Hematopoietic multipotent progenitor cell treated with erythropoietin and hydrocortisone succinate and interleukin-3 and kit ligand, for 8 days (in vitro differentiated cells): ENCODE measurements at regions not wholly inside any gene's neighbourhood (a gene's known extent, or its start where the extent isn't known, plus 50 kb on each side); places are given as distances from the start of the nearest gene placed in this dataset.
"Not testable (repeated sequence)": the region's sequence is repeated elsewhere in the genome, so short reads cannot be mapped to it uniquely, and the experiment has no call there.

Source experiments
- DNase-seq: peaks from one replicate; pipeline ENCODE4 v3.0.0-alpha.2; 2015

DNA sequence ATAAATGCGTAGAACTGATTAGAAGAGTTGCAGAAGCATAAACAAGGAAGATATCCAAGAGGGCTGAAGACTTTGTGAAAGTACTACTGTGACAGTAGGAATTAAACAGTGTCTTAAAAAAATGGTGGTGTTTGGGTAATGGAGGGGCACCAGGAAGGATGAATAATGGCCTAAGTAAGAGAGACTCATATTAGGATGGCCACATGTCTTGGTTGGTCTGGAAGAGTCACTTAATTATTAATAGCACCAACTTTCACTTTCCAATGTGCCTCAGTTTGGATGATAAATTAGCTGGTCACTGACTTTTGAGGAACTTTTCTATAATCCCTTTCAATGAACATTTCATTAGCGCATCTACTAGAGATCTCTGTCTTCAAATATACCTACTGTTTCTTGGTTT, 372.2 kb downstream of the NYAP2 start:
- no peak for DNase-seq

- DNase-seq = no peak
Observed at GRCh38 chr2:225768741-225769140, 369.2 kb downstream of the NYAP2 start.

- DNase-seq = no peak
Observed at GRCh38 chr2:225766431-225766830, 366.9 kb downstream of the NYAP2 start.

DNA sequence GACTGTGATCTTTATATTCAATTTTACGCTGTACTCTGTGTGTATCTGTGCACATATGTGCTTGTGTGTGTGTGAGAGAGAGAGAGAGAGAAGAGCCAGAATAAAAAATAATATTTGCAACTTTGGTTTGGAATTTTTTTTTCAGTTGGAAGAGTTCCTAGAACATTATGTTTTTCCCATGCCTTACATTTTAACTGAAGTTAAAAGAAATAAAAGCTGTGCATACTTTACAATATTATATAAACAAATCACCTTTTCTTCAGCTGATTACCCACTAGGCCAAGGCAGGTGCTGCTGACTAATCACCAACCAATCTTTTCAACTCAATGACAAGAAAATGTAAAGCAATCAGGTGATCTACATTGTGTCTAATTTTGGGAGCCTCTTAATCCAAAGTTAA, 366.3 kb downstream of the NYAP2 start:
- no peak for DNase-seq

GRCh38 chr2:225764346-225764745, 364.8 kb downstream of the NYAP2 start:
- no peak for DNase-seq

GRCh38 chr2:225763711-225764110, 364.2 kb downstream of the NYAP2 start:
- DNase-seq = no peak

DNA sequence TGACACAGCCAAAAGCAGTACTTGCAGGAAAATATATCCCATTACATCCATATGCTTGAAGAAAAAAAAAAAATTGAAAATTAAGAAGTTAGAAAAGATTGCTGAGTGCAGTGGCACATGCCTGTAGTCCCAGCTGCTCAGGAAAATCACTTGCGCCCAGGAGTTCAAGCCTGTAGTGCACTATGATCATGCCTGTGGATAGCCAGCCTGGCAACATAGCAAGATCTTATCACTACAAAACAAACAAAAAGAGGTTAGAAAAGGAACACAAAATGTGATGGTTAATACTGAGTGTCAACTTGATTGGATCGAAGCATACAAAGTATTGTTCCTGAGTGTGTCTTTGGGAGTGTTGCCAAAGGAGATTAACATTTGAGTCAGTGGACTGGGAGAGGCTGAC, 361.9 kb downstream of the NYAP2 start:
- no peak for DNase-seq

GRCh38 chr2:225757248-225757647, 357.7 kb downstream of the NYAP2 start:
- DNase-seq = no peak

DNA sequence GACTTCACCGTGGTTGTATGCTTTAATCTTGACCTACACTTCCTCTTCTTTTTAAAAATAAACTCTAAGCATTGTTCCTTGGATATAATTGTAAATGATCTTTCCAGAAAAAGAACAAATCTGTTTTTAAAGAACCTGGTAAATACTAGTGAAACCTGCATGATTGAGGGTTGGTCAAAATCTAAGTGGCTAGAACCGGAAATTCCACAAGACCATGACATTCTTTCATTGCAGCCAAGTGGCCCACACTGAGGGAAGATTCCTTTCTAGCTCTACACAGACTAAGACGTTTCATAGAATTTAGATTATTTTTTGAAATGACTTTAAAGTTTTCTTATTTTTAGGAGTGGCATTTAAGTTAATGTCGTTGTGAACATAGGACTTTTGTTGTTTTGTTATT, 356.7 kb downstream of the NYAP2 start:
- DNase-seq = no peak

DNA sequence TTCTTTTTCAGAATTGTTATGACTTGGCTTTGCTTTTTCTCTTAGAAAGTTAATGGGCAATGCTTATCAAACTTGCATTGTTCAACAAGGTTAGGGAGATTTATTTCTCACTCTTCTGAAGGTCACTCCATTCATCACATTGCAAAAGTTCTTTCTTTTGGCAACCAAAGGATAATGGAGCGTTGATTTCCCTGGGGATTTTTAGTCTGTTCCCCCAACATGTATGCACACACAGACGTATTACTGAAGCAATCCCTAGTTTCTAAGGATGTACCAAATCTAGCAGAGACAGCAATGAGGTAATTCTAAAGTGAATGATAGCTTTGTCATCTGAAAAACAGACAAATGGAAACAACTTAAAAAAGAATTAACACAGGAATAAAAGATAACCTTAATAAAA, 349.1 kb downstream of the NYAP2 start:
- DNase-seq = no peak

DNA sequence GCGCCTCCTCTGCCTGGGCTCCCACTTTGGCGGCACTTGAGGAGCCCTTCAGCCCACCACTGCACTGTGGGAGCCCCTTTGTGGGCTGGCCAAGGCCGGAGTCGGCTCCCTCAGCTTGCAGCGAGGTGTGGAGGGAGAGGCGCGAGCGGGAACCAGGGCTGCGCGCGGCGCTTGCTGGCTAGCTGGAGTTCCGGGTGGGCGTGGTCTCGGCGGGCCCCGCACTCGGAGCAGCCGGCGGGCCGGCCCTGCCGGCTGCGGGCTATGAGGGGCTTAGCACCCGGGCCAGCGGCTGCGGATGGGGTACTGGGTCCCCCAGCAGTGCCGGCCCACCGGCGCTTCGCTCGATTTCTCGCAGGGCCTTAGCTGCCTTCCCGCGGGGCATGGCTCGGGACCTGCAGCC, 344.5 kb downstream of the NYAP2 start:
- not testable (repeated sequence) for DNase-seq

DNA sequence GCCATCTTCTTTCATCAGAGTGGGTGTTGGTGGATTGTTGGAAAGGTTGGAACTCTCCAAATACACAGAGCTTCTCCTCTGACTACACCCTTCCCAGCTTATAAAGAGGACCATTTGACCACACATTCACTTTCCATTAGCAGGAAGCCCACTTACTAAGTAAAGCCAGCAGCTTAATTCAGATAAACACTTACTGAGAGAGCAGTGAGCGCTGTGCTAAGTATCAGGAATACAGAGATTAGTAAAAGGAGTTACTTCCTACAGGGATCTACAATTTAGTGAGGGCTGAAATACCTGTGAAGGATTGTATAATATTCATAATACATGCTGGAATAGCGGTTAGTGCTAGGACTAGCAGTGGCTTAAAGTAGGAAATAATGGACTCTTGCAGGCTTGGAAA, 343.0 kb downstream of the NYAP2 start:
- no peak for DNase-seq

- DNase-seq = no peak
Observed at GRCh38 chr2:225740086-225740485, 340.6 kb downstream of the NYAP2 start.

- DNase-seq = no peak
Observed at GRCh38 chr2:225739328-225739727, 339.8 kb downstream of the NYAP2 start.

- no peak for DNase-seq
Observed at GRCh38 chr2:225738735-225739134, 339.2 kb downstream of the NYAP2 start.

- no peak for DNase-seq
Observed at GRCh38 chr2:225737556-225737955, 338.0 kb downstream of the NYAP2 start.

GRCh38 chr2:225735844-225736243, 336.3 kb downstream of the NYAP2 start:
- peak; percentile 7 for DNase-seq

DNA sequence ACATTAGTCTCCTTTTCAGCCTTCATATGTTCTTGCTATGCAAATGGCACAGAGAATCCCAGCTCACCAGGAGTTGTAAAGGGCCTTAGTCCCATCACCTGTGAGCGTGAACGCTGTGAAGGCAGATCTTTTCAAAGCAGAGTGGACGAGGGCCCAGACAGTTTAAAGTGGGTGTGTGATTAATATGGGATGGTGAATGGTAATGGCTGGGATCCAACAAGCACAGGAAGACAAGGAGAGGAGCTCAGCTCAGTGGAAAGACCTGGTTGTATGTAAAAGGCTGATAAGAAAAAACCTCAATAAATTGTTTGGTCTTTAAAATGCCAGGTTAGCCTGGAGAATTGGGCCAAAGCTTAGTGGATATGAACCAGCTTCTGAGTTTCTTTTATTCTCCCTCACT, 326.2 kb downstream of the NYAP2 start:
- no peak for DNase-seq
